Left lung (tissue), 4 donors: ENCODE measurements at regions not wholly inside any gene's neighbourhood (a gene's known extent, or its start where the extent isn't known, plus 50 kb on each side); places are given as distances from the start of the nearest gene placed in this dataset.

Experiments used
- ATAC-seq: fragments of 200-7000 bp; cut with Tn5 transposase; one replicate; pipeline ENCODE4 v1.9.1; 2020; ENCODE audit warnings: moderate library complexity
- DNase-seq, 4 donors: peaks; one replicate each; pipeline ENCODE4 v3.0.0-alpha.2; 2013 to 2020
- H3K27ac ChIP-seq, 2 donors: fragments of 200-600 bp; sonication (generic) in 1 of 2; one replicate each; pipeline versions ENCODE4 v1.5.0 to v1.8.0; 2020 to 2021
- H3K27me3 ChIP-seq, 2 donors: fragments of 200-600 bp; sonication (generic) in 1 of 2; one replicate each; pipeline versions ENCODE4 v1.5.0 to v1.8.0; 2020 to 2021
- H3K36me3 ChIP-seq, 2 donors: fragments of 200-600 bp; sonication (generic) in 1 of 2; one replicate each; pipeline versions ENCODE4 v1.5.0 to v1.8.0; 2020 to 2021
- H3K4me1 ChIP-seq, 2 donors: fragments of 200-600 bp; one replicate each; pipeline ENCODE4 v1.8.0; 2021
- H3K4me3 ChIP-seq, 2 donors: fragments of 200-600 bp; sonication (generic) in 1 of 2; one replicate each; pipeline versions ENCODE4 v1.5.0 to v1.8.0; 2020 to 2021; ENCODE audit warnings: mild to moderate bottlenecking in 1 of 2
- H3K9me3 ChIP-seq, 2 donors: fragments of 200-600 bp; sonication (generic) in 1 of 2; one replicate each; pipeline versions ENCODE4 v1.5.0 to v1.8.0; 2020 to 2021
- CTCF ChIP-seq, 2 donors: fragments of 200-600 bp; sonication (generic) in 1 of 2; IDR thresholded peaks; one replicate each; pipeline versions ENCODE4 v1.5.0 to v1.8.0; 2021; ENCODE audit warnings: antibody characterized with exemption in 2 of 2
- intact Hi-C, 2 donors: fragments of 100-400 bp; cut with DNase I; formaldehyde crosslinking; loops; one replicate each; pipeline versions ENCODE4 v1.11.2 to v1.14.2; 2022
- donor health status: DM: no; HTN: yes; CAD: no.
- donor health status: DM: no; HTN: no; CAD: no.

GRCh38 chr5:124796495-124796894, 50.1 kb upstream of the ZNF608 start:
- no peaks in the 10 kb centered on the region for H3K9me3 ChIP-seq
- H3K4me3 ChIP-seq: no peak overlapping the region
- no peak for TF ChIP-seq CTCF (IDR thresholded peaks at IDR 0.05)
- no peak overlapping the region for H3K27ac ChIP-seq
- ATAC-seq (no peak), DNase-seq (no peak)
- H3K27me3 ChIP-seq: no peaks in the 10 kb centered on the region
- intact Hi-C loops: no loop called here
- no peaks in the 10 kb centered on the region for H3K4me1 ChIP-seq
- H3K36me3 ChIP-seq: no peaks in the 10 kb centered on the region

- Histone ChIP-seq H3K4me3 (no peak overlapping the region), H3K4me1 (no peaks in the 10 kb centered on the region), H3K9me3 (no peaks in the 10 kb centered on the region), H3K27me3 (no peaks in the 10 kb centered on the region), H3K27ac (no peak overlapping the region), H3K36me3 (no peaks in the 10 kb centered on the region)
- no peak for TF ChIP-seq CTCF (IDR thresholded peaks at IDR 0.05)
- intact Hi-C loops: no loop called here
- DNase-seq (no peak), ATAC-seq (no peak)
These were observed 51.2 kb upstream of the ZNF608 start for GRCh38 chr5:124797665-124798087.

- Histone ChIP-seq H3K4me1 (no peaks in the 10 kb centered on the region), H3K36me3 (no peaks in the 10 kb centered on the region), H3K9me3 (no peaks in the 10 kb centered on the region), H3K27ac (no peak overlapping the region), H3K4me3 (no peak overlapping the region), H3K27me3 (no peaks in the 10 kb centered on the region)
- ATAC-seq (no peak), DNase-seq (no peak)
- intact Hi-C loops: no loop called here
- no peak for TF ChIP-seq CTCF (IDR thresholded peaks at IDR 0.05)
These were observed 52.5 kb upstream of the ZNF608 start for GRCh38 chr5:124798890-124799289.

DNA sequence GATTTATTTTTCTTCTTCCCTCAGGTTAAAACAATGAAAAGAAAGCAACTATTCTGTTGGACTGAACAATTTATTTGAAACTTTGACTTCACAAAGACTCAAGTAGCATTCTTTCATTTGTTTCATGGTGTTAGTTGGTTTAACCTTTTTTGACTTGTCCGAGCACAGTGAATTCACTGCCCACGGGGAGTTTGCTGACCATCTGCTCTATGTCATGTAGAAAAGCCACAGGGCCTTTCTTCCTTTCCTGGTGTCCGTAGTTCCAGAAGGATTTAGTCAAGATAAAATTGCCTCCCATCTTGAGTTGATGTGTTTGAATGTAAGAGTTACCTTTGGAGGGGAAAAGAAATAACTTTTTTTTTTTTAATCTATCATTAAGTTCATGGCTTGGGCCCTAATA, 55.1 kb upstream of the ZNF608 start:
- DNase-seq: no peak
- Histone ChIP-seq H3K36me3 (no peaks in the 10 kb centered on the region), H3K27me3 (no peaks in the 10 kb centered on the region), H3K9me3 (no peaks in the 10 kb centered on the region), H3K27ac (no peak overlapping the region), H3K4me3 (no peak overlapping the region), H3K4me1 (peaks cover 0 to 4% of the 10 kb centered on the region in 2 donors)
- TF ChIP-seq CTCF (IDR thresholded peaks at IDR 0.05): no peak
- no peak for ATAC-seq
- intact Hi-C loops: no loop called here

GRCh38 chr5:124803617-124804323, 57.3 kb upstream of the ZNF608 start:
- Histone ChIP-seq H3K27ac (no peak overlapping the region), H3K36me3 (no peaks in the 10 kb centered on the region), H3K4me1 (peaks cover 0 to 6% of the 10 kb centered on the region in 2 donors), H3K9me3 (no peaks in the 10 kb centered on the region), H3K27me3 (no peaks in the 10 kb centered on the region), H3K4me3 (no peak overlapping the region)
- intact Hi-C loops: no loop called here
- no peak for DNase-seq
- ATAC-seq: no peak
- no peak for TF ChIP-seq CTCF (IDR thresholded peaks at IDR 0.05)
